ENCODE measurements at regions not wholly inside any gene's neighbourhood (a gene's known extent, or its start where the extent isn't known, plus 50 kb on each side); places are given as distances from the start of the nearest gene placed in this dataset.

DNA sequence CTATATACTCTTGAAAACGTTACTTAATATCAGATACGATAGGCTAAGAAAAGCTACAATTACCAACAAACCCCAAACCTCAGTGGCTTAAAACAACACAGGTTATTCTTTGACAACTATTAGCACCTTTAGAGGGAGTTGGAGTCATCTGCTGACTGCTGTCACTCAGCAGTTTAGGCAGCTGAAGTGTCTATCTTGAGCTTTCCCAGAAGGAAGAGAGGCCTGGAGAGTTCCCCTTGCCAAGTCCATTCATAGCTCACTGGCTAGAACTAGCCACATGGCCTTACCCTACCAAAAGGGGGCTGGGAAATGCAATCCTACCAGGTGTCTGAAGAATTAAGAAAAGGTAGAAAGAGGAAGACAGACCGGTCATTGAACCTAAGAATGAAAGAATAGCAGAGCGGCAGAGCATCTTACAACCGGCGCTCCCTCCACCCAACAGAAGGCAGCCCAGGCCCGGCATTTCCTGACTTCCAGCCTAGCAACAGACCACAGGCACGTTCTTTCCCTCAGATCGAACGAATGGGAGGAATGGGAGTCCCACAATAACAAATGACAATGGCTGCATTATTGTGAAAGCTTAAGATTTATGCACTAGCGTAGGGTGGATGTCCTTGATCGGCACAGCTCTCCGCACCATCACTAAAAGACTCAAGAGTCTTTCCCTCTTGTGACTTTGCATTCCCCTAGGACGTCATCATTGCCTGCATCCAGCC is 211.2 kb upstream of the CTAGE1 start:
- DNase-seq, result no peak

DNA sequence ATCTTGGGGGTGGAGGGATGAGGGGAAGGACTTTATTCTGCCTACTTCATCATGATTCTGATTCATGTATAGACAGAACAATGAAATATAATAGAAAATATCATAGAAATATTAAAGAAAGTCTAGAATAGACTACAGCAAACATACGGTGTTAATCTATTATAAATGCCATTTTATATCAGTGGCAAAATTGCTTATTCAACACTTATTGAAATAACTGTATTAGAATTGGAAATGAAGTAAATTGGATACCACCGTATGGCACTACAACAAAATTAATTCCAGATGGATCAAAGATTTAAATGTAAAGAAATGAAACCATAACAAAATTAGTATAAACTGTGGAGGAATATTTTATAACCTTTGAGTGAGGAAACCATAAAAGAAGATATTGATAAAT is 213.3 kb upstream of the CTAGE1 start:
- no peak for DNase-seq

DNA sequence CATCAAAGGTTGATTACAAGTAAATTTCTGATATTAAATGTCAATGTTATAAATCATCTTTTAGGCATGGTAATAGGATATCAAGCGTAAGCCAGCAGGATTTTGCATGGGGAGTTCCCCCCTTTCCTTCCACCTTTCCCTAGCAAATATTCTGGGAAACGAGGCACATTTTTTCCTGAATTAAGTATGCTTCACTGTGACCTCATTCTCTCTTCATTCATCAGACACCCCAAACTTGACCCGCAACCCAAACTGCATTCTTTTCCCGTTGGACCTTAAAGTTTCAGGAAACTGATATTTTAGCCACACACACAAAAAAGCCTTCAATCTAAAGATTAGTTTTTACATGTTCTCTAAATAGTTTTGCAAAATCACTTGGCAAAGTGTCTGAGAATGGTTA is 214.5 kb upstream of the CTAGE1 start:
- DNase-seq, result no peak

GRCh38 chr18:22634464-22634863 is 216.7 kb upstream of the CTAGE1 start:
- no peak for DNase-seq

DNA sequence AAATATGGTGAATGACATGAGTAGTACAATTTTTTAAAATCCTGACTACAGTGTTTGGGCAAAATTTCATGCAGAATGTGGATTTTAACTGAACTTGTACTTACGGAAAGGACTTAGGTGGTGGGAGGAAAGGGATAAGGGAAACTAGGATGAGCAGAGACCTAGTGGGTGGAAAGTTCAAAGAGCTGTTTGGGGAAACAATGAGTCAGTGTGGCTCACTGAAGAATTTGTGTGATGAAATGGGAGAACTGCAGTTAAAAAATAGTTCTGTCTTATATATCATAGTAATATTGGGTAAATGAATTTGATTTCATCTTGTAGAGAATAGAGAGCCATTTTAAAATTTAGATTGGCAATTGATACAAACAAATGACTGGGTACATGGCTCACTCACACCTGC is 220.1 kb upstream of the CTAGE1 start:
- no peak for DNase-seq

- no peak for DNase-seq
These were observed 221.3 kb upstream of the CTAGE1 start for GRCh38 chr18:22639026-22639463.

GRCh38 chr18:22639561-22639960 is 221.8 kb upstream of the CTAGE1 start:
- DNase-seq, result no peak

DNA sequence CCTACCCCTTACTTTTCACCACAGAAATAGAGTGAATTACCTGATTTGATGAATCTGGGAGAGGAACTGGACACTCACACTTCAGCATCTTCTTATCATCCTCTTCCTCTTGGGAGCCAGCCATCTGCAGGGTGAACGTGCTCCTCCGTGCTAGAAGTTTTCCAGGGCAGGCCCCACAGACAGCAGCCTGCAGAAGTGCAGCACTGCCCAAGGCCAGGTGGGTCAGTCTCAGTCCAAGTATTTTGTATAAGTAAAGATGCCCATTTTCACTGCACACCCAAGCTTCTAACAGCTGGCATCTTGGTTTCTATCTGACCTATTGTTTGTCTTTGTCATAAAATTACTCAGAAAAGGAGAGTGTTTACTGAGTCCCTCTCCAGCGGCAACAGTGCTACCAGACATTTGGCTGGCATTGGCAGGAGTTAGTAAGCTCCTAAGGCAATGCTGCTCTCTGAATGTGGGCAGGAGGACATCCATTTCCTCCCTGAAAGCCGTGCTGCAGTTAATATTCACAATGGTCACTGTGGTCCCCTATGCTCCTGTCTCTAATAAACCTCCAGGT is 222.6 kb upstream of the CTAGE1 start:
- no peak for DNase-seq

GRCh38 chr18:22641958-22642357 is 224.2 kb upstream of the CTAGE1 start:
- DNase-seq, result no peak

GRCh38 chr18:22643731-22644130 is 226.0 kb upstream of the CTAGE1 start:
- DNase-seq, result no peak

DNA sequence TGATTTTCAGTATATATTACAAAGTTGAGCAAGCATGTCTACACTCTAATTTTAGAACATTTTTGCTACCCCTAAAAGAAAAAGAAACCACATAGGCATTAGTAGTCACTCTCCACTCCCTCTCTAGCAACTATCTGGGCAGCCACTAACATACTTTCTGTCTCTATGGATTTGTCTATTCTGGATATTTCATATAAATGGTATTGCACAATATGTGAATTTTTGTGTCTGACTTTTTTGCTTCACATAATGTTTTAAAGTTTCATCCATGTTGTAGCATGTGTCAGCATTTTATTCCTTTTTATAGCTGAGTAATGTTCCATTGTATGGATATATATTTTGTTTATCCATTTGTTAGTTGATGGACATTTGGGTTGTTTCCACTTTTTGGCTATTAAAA is 232.5 kb upstream of the CTAGE1 start:
- DNase-seq, result no peak

GRCh38 chr18:22657619-22658018 is 239.9 kb upstream of the CTAGE1 start:
- no peak for DNase-seq

GRCh38 chr18:22658318-22658717 is 240.6 kb upstream of the CTAGE1 start:
- no peak for DNase-seq

DNA sequence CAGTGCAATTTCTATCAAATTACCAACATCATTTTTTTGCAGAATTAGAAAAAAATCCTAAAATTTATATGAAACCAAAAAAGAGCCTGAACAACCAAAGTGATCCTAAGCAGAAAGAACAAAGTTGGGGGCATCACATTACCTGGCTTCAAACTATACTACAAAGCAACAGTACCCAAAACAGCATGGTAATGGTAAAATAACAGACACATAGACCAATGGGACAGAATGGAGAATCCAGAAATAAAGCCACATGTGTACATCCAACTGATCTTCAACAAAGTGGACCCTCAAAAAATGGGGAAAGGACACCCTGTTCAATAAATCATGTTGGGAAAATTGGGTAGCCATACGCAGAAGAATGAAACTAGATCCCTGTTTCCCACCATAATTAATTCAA is 245.7 kb upstream of the CTAGE1 start:
- no peak for DNase-seq

DNA sequence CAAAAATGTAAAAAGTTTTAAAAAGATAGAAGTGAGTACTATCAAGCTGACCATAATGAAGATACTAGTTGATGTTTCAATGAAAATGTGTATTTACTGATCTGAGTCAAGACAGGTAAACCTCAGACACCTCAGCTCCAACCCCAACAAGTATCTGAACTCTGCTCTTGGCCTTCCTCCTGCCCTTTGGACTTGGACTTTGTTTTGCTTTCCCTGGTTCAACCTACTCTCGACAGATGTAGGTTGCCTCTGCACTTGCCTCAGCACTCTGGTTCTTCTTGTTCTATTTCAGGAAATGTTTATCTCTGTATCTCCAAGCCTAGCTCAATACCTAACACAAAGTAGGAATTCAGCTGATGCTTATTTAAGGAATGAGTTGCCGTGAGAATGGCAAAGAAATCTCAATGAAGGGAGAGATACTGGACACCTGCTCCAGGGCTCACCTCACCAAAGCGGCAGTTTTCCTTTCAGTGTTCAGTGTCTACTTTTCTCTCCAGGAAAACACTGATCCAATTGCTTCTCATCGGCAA is 248.8 kb upstream of the CTAGE1 start:
- no peak for DNase-seq

GRCh38 chr18:22667156-22667555 is 249.4 kb upstream of the CTAGE1 start:
- no peak for DNase-seq

DNA sequence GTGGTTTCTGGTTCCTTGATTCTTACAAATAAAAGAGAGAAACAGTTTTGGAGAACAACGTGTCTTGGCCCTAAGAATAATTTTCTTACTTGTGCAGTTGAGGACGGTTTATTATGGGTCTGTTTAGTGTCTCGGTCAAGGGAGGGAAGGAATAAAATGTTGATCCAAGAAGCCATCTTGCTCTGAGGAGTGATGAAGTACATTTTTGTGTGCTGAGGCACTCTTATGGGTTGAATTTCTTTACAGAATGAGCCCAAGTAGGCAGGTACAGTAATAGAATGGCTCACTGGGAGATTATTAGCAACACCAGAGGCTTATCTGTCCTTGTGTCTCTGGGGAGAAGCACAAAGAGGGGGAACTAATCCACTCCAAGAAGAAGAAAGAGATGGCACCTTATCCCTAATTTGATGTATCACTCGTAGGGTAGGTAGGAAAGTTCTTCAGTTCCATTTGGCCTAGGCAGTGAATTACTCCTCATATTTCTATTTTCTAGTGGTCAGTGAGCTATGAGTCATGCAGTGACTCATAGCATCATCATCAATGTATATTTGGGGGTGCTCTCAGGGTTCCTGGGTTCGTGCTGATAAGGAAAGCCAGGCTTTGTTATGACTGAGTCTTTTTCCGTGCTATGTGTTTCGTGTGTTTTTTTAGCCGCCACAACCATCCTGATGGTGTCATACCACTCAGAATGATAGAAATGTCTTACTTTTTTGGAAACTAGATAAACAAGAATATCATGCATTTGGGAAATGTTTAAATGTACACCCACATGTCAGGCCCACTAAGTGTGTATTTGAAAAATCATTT is 250.1 kb upstream of the CTAGE1 start:
- DNase-seq, result no peak

DNA sequence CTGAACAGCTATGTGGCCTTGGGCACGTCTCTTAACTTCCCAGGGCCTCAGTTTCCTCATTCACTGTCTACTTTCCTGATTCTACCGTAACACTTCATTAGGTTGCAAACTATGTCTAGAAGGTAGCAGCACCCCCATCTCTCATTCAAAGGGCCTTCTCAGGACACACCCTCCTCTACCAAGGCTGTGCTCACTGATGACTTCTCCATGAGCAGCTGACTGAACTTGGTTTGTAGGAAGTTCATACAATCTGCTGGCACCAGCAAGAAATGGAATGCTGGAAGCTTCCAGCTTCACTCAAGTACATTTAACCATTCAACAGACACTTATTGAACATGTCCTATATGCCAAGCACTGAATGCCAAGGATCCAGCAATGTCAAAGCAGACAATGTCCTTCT is 250.8 kb upstream of the CTAGE1 start:
- no peak for DNase-seq

DNA sequence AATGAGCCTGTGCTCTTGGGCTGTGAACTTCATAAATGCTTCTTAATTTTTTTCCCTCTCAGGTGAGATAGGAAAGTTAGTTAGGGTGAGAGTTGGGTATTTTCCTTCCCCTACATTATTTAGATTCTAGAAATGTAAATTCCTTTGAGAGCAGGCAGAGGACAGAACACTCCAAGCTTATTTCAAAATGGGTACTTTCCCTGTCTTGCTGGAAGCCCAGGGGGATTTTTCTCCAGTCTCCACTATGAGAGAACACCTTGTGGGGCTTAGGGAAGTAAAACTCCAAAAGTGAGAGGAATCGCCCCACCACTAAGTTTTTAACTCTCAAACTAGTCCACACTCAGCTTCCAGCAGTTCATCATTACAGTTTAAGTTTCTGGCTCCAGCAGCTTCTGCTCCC is 253.2 kb upstream of the CTAGE1 start:
- DNase-seq, result no peak

GRCh38 chr18:22673182-22673862 is 255.6 kb upstream of the CTAGE1 start:
- DNase-seq, result no peak

GRCh38 chr18:22674272-22674671 is 256.6 kb upstream of the CTAGE1 start:
- DNase-seq, result no peak

GRCh38 chr18:22675006-22675405 is 257.3 kb upstream of the CTAGE1 start:
- DNase-seq, result no peak

- DNase-seq, result no peak
These were observed 256.7 kb upstream of the RBBP8 start for GRCh38 chr18:22676423-22676822.
